ENCODE measurements at regions not wholly inside any gene's neighbourhood (a gene's known extent, or its start where the extent isn't known, plus 50 kb on each side); places are given as distances from the start of the nearest gene placed in this dataset.

- WGBS, 2 donors: 61 to 71% methylated on average over 2 of the region's 2 CpGs
Observed at GRCh38 chr21:20852866-20853265, 145.3 kb upstream of the NCAM2 start.

GRCh38 chr21:20856926-20857325, 141.3 kb upstream of the NCAM2 start:
- H3K36me3 ChIP-seq (ENCODE audit: control insufficient read depth in 4 of 4, insufficient read depth in 4 of 4, low read length in 4 of 4): no peaks in the 10 kb centered on the region
- TF ChIP-seq CTCF (IDR thresholded peaks at IDR 0.05; ENCODE audit: control extremely low read depth, extremely low read depth): no peak
- no peaks in the 10 kb centered on the region for H3K27me3 ChIP-seq (ENCODE audit: control insufficient read depth in 3 of 3, insufficient read depth in 3 of 3, low read length in 2 of 3)
- no peak overlapping the region for H3K9ac ChIP-seq (ENCODE audit: insufficient read depth in 1 of 2, low read length in 2 of 2)
- DNase-seq: peak in 1 of 3 donors; percentile 24
- H3K4me3 ChIP-seq: no peak overlapping the region
- H3K4me1 ChIP-seq (ENCODE audit: control insufficient read depth in 5 of 5, insufficient read depth in 5 of 5, low read length in 5 of 5): peaks cover 0 to 6% (median 0%) of the 10 kb centered on the region in 5 donors
- WGBS, 2 donors: 28 to 50% methylated on average over 5 of the region's 5 CpGs
- no peak for ATAC-seq (ENCODE audit: insufficient read depth, low FRiP score)
- H3K9me3 ChIP-seq (ENCODE audit: control insufficient read depth in 4 of 4, insufficient read depth in 3 of 4, low read length in 3 of 4): peaks cover 0 to 7% (median 0%) of the 10 kb centered on the region in 4 donors
- no peak overlapping the region for H3K27ac ChIP-seq (ENCODE audit: low read depth in 1 of 2, low read length in 1 of 2)

More at GRCh38 chr21:20852866-20853265, 145.3 kb upstream of the NCAM2 start:
- H3K36me3 ChIP-seq (ENCODE audit: control insufficient read depth in 4 of 4, insufficient read depth in 4 of 4, low read length in 4 of 4): no peaks in the 10 kb centered on the region
- no peak overlapping the region for H3K9ac ChIP-seq (ENCODE audit: insufficient read depth in 1 of 2, low read length in 2 of 2)
- TF ChIP-seq CTCF (IDR thresholded peaks at IDR 0.05; ENCODE audit: control extremely low read depth, extremely low read depth): no peak
- DNase-seq (peak; percentile 39 to 59 (median 50)), ATAC-seq (ENCODE audit: insufficient read depth, low FRiP score) (no peak)
- peaks cover 0 to 7% (median 2%) of the 10 kb centered on the region in 4 donors for H3K9me3 ChIP-seq (ENCODE audit: control insufficient read depth in 4 of 4, insufficient read depth in 3 of 4, low read length in 3 of 4)
- H3K27ac ChIP-seq (ENCODE audit: low read depth in 1 of 2, low read length in 1 of 2): no peak overlapping the region
- H3K4me1 ChIP-seq (ENCODE audit: control insufficient read depth in 5 of 5, insufficient read depth in 5 of 5, low read length in 5 of 5): peaks cover 0 to 6% (median 0%) of the 10 kb centered on the region in 5 donors
- no peak overlapping the region for H3K4me3 ChIP-seq
- H3K27me3 ChIP-seq (ENCODE audit: control insufficient read depth in 3 of 3, insufficient read depth in 3 of 3, low read length in 2 of 3): no peaks in the 10 kb centered on the region

DNA sequence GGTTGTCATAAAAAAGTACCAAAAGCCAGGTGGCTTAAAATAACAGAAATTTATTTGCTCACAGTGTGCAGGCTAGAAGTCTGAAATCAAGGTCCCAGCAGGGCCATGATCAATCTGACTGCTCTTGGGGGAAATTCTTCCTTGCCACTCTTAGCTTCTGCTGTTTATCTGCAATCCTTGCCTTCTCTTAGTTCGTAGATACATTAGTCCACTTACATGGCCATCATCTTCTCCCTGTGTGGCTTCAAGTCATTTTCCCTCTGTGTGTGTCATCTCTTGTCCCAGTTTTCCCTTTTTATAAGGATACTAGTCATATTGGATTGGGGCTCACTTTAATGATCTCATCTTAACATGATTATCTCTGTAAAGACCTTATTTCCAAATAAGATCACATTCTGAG, 124.0 kb upstream of the NCAM2 start:
- no peak overlapping the region for H3K4me3 ChIP-seq
- ATAC-seq (ENCODE audit: insufficient read depth, low FRiP score) (no peak), DNase-seq (peak in 1 of 3 donors; percentile 1)
- H3K27ac ChIP-seq (ENCODE audit: low read depth in 1 of 2, low read length in 1 of 2): no peak overlapping the region
- H3K27me3 ChIP-seq (ENCODE audit: control insufficient read depth in 3 of 3, insufficient read depth in 3 of 3, low read length in 2 of 3): no peaks in the 10 kb centered on the region
- no peak for TF ChIP-seq CTCF (IDR thresholded peaks at IDR 0.05; ENCODE audit: control extremely low read depth, extremely low read depth)
- H3K4me1 ChIP-seq (ENCODE audit: control insufficient read depth in 5 of 5, insufficient read depth in 5 of 5, low read length in 5 of 5): peaks cover 0 to 3% (median 0%) of the 10 kb centered on the region in 5 donors
- WGBS, 2 donors: 75 to 83% methylated on average over 1 of the region's 1 CpG
- H3K9ac ChIP-seq (ENCODE audit: insufficient read depth in 1 of 2, low read length in 2 of 2): no peak overlapping the region
- H3K36me3 ChIP-seq (ENCODE audit: control insufficient read depth in 4 of 4, insufficient read depth in 4 of 4, low read length in 4 of 4): no peaks in the 10 kb centered on the region
- no peaks in the 10 kb centered on the region for H3K9me3 ChIP-seq (ENCODE audit: control insufficient read depth in 4 of 4, insufficient read depth in 3 of 4, low read length in 3 of 4)

- Histone ChIP-seq H3K4me1 (ENCODE audit: control insufficient read depth in 5 of 5, insufficient read depth in 5 of 5, low read length in 5 of 5) (peaks cover 0 to 3% (median 0%) of the 10 kb centered on the region in 5 donors), H3K27ac (ENCODE audit: low read depth in 1 of 2, low read length in 1 of 2) (no peak overlapping the region), H3K4me3 (no peak overlapping the region), H3K36me3 (ENCODE audit: control insufficient read depth in 4 of 4, insufficient read depth in 4 of 4, low read length in 4 of 4) (no peaks in the 10 kb centered on the region), H3K9me3 (ENCODE audit: control insufficient read depth in 4 of 4, insufficient read depth in 3 of 4, low read length in 3 of 4) (no peaks in the 10 kb centered on the region), H3K9ac (ENCODE audit: insufficient read depth in 1 of 2, low read length in 2 of 2) (no peak overlapping the region), H3K27me3 (ENCODE audit: control insufficient read depth in 3 of 3, insufficient read depth in 3 of 3, low read length in 2 of 3) (no peaks in the 10 kb centered on the region)
- ATAC-seq (ENCODE audit: insufficient read depth, low FRiP score) (no peak), DNase-seq (peak in 2 of 3 donors; percentile 8 to 17)
- TF ChIP-seq CTCF (IDR thresholded peaks at IDR 0.05; ENCODE audit: control extremely low read depth, extremely low read depth): no peak
Observed at GRCh38 chr21:20875742-20876141, 122.5 kb upstream of the NCAM2 start.

All from lung (tissue), 11 donors.